ENCODE measurements at regions not wholly inside any gene's neighbourhood (a gene's known extent, or its start where the extent isn't known, plus 50 kb on each side); places are given as distances from the start of the nearest gene placed in this dataset.

DNA sequence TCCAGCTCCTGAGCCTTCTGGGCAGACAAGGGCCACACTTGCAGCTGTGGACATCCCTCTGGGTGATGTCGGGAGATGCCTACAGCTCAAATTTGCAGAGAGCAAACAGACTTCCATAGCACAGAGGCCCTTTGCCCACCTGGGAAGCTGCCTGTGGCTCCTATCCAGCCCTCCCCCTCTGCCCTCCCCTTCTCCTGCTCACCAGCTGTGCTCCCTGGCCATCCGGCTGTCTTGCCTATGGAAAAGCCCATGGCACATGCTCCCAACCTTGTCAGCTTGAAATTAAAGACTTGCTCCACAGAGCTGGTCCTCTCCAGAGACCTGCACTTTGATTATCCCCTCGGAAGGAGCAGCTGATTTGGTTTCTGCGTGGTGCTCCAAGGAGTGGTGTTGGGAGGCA lies 118.9 kb upstream of the NECTIN1 start:
- Histone ChIP-seq H3K23ac (ENCODE audit: insufficient read length, low read depth, low read length) (no peak overlapping the region), H3T11ph (ENCODE audit: low read length) (no peak overlapping the region), H3K18ac (ENCODE audit: insufficient read length, low read depth, low read length) (no peak overlapping the region), H3K27me3 (ENCODE audit: insufficient read depth, low read length) (no peaks in the 10 kb centered on the region), H3K4me1 (ENCODE audit: insufficient read depth, low read length) (no peaks in the 10 kb centered on the region), H2BK15ac (ENCODE audit: low read depth, low read length) (no peak overlapping the region), H4K20me1 (ENCODE audit: control insufficient read depth, insufficient read depth, insufficient read length) (no peaks in the 10 kb centered on the region), H3K4me2 (ENCODE audit: insufficient read depth, insufficient read length, low read length) (no peak overlapping the region), H2BK120ac (ENCODE audit: low read depth, low read length, poor library complexity, severe bottlenecking) (no peak overlapping the region), H3K9me3 (ENCODE audit: control insufficient read depth, low read depth, low read length) (no peaks in the 10 kb centered on the region), H3K56ac (ENCODE audit: insufficient read length, low read depth, low read length) (no peak overlapping the region), H2BK20ac (ENCODE audit: low read depth, low read length, poor library complexity, severe bottlenecking) (no peak overlapping the region), H3K79me1 (ENCODE audit: insufficient read depth, low read depth, low read length, poor library complexity, severe bottlenecking) (no peaks in the 10 kb centered on the region), H3K4ac (ENCODE audit: low read depth, low read length) (no peak overlapping the region), H2BK12ac (ENCODE audit: insufficient read length, low read depth, low read length) (no peak overlapping the region), H3K9ac (ENCODE audit: extremely low read depth, insufficient read length, low read length) (no peak overlapping the region), H4K91ac (ENCODE audit: insufficient read length, low read depth, low read length) (no peak overlapping the region), H3K27ac (ENCODE audit: insufficient read length, low read depth, low read length) (no peak overlapping the region), H2BK5ac (ENCODE audit: insufficient read length, low read length) (no peak overlapping the region), H3K79me2 (ENCODE audit: insufficient read depth, low read length) (no peaks in the 10 kb centered on the region), H2AK5ac (ENCODE audit: insufficient read length, low read length) (no peak overlapping the region), H3K14ac (ENCODE audit: insufficient read depth, low read length) (no peak overlapping the region; the same call in 1 of the 2 replicates), H4K8ac (replicated peaks; ENCODE audit: insufficient read length, low read depth, low read length) (no peak overlapping the region), H4K5ac (ENCODE audit: insufficient read length, low read depth, low read length) (no peak overlapping the region), H2AFZ (ENCODE audit: low read length) (no peak overlapping the region), H3K23me2 (ENCODE audit: insufficient read length, low read depth, low read length, poor library complexity, severe bottlenecking) (no peaks in the 10 kb centered on the region)
- TF ChIP-seq, protein P1, sequence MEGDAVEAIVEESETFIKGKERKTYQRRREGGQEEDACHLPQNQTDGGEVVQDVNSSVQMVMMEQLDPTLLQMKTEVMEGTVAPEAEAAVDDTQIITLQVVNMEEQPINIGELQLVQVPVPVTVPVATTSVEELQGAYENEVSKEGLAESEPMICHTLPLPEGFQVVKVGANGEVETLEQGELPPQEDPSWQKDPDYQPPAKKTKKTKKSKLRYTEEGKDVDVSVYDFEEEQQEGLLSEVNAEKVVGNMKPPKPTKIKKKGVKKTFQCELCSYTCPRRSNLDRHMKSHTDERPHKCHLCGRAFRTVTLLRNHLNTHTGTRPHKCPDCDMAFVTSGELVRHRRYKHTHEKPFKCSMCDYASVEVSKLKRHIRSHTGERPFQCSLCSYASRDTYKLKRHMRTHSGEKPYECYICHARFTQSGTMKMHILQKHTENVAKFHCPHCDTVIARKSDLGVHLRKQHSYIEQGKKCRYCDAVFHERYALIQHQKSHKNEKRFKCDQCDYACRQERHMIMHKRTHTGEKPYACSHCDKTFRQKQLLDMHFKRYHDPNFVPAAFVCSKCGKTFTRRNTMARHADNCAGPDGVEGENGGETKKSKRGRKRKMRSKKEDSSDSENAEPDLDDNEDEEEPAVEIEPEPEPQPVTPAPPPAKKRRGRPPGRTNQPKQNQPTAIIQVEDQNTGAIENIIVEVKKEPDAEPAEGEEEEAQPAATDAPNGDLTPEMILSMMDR (conservative IDR thresholded peaks at IDR 0.05): no peak
- Mint-ChIP-seq H3K27me3 (ENCODE audit: low read depth) (peaks cover 28% of the 10 kb centered on the region), H3K9me3 (no peaks in the 10 kb centered on the region; a peak in 1 of 5 replicates), H3K36me3 (ENCODE audit: insufficient read depth in 1 of 3, low read depth in 3 of 3) (no peaks in the 10 kb centered on the region), H3K27ac (no peak overlapping the region), H3K4me1 (peaks cover 4 to 13% of the 10 kb centered on the region in 2 experiments; a peak in 3 of 4 replicates), H3K4me3 (no peak overlapping the region)
- no CpG with 5 or more reads among the region's 4 CpGs for WGBS (ENCODE audit: extremely low coverage, insufficient read length, low lambda C conversion rate)
- no peak for DNase-seq
